ENCODE measurements at regions not wholly inside any gene's neighbourhood (a gene's known extent, or its start where the extent isn't known, plus 50 kb on each side); places are given as distances from the start of the nearest gene placed in this dataset.

DNA sequence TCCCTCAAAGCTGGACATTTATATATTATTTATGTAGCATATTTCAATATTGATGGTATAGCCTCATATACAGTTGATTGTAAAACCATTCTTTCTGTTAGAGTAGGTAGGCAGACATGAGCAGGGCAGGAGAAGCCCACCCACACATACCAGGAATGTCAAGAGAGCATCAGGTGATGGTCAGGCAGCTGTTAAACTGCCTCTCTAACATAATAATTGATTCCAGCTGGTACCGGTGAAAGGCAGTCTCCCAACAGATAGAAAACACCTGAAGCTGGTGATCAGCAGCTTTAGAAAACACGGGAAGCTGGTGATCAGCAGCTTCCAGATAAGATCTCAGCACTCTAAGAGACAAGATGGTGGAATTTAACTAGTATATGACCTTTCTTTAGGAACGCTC lies 132.9 kb downstream of the SLITRK6 start:
- TF ChIP-seq, protein P1, sequence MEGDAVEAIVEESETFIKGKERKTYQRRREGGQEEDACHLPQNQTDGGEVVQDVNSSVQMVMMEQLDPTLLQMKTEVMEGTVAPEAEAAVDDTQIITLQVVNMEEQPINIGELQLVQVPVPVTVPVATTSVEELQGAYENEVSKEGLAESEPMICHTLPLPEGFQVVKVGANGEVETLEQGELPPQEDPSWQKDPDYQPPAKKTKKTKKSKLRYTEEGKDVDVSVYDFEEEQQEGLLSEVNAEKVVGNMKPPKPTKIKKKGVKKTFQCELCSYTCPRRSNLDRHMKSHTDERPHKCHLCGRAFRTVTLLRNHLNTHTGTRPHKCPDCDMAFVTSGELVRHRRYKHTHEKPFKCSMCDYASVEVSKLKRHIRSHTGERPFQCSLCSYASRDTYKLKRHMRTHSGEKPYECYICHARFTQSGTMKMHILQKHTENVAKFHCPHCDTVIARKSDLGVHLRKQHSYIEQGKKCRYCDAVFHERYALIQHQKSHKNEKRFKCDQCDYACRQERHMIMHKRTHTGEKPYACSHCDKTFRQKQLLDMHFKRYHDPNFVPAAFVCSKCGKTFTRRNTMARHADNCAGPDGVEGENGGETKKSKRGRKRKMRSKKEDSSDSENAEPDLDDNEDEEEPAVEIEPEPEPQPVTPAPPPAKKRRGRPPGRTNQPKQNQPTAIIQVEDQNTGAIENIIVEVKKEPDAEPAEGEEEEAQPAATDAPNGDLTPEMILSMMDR (IDR thresholded peaks at IDR 0.05) = no peak

DNA sequence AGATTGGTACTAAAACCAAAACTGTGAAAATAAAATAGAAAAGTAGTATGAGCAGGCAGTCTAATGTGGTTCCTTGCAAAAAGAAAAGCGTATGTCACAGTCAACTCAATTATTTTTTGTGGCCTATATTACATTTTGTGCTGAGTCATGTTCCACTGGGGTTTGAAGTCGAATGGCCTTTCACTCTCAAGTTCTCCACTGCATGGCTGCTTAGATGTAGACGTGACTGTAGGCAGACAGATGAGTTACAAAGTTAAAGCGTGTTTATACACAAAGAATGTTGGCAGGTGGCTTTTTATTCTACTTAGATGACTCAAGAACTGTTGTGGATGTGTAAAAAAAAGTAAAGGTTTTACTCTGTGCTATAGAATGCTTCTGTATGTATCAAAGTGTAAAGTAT lies 133.9 kb downstream of the SLITRK6 start:
- TF ChIP-seq, protein P1 (IDR thresholded peaks at IDR 0.05) = no peak

DNA sequence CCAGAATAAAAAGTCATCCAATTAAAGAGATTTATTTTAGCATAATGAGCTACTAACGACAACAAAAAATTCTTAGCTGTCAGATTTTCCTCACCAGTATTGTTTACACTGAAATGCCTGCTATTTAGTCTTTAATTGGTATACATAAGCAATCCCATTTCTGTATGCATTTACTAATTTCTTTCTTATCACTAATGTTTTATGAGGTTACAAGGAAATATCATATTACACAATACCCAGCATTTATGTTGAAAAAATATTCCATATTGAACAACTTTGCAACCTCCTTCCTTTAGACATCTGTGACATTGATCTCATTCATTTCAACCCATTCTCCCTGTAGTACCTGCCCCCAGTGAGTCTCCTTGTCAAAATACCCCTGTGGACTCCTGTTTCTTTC lies 135.4 kb downstream of the SLITRK6 start:
- TF ChIP-seq, protein P1 (IDR thresholded peaks at IDR 0.05) = no peak

DNA sequence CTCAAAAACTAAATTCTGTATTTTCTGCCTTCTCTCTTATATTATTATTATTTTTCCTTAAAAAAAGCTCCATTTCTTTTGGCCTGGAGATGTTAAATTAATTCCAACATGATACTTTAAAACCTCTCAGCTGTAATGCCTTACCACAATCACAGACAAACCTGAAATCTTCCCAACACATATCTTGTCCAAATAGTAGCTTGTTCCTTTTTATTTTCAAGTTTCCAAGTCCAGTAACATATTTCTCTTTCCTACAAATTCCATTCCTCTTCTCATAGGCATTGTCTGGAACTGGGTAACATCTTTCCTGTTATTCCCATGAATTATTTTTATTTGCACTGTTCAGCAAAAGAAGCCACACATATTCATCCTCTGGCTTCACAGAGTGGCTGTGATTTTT lies 137.0 kb downstream of the SLITRK6 start:
- TF ChIP-seq, protein P1 (IDR thresholded peaks at IDR 0.05) = no peak

DNA sequence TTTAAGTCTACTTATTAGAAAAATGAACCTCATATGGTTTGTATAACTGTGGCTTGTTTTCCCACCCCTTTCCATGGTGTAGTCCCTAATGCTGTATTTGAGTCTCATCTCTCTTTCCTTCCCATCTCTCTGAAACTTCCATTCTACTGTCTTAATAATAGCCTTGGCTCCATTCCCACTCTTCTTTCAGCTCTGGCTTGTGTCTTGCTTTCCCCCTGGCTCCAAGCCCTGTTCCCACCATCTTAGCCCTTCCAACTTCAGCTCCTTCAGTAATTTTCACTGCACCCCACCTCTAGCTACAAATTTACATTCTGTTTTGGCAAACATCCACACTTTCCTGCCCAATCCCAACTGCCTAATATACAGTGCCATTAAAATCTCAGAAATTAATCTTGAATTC lies 137.5 kb downstream of the SLITRK6 start:
- TF ChIP-seq, protein P1 (IDR thresholded peaks at IDR 0.05) = no peak

DNA sequence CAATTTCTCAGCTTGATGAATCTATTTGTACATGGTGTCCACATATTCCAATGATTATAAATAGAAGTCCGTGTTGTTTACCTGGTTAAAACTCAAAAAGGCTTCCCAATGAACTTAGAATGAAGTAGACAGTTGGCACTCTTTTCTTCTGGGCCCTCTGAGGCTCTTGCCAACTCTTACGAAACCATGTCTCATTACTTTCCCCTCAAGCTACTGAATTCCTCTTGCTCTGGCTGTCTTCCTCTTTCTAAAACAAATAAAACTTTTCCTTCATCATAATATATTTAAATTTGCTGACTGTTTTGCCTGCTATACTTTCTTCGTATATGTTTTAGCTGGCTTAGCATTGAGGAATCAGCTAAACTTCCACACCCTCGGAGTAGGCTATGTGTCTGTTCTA lies 139.7 kb downstream of the SLITRK6 start:
- TF ChIP-seq, protein P1 (IDR thresholded peaks at IDR 0.05) = no peak

DNA sequence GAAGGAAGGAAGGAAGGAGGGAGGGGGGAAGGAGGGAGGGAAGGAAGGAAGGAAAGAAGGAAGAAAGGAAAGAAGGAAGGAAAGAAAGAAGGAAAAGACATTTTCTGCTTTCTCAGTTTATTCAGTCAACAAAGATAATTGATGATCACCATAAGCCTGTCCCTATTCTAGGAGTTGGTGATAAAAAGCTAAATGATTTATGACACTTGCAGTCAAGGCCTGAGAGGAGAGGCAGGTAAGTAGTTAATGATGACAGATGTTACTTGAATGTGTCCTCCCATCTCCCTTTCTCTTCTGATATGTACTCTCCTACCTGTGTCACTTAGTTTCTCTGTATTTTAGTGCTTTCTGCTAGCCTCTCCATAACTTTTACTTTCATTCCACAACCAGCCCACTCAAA lies 141.3 kb downstream of the SLITRK6 start:
- TF ChIP-seq, protein P1 (IDR thresholded peaks at IDR 0.05) = no peak

DNA sequence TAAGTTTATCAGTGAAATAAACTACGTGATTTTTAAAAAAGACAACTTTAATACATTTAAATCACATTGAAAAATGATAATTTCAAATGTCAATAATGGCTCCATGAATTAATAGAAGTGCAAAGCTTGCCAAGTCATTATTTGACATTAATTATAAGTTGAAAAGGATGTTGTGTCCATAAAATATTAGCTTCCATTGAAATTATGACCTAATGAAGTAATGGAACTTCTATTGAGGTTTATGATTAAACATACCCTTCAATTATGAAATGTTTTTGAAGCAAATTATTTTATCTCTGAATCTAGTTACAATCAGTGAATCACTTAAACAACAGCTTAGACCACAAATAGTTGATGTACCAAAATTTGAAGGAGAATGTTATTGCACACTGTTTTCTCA lies 144.2 kb downstream of the SLITRK6 start:
- TF ChIP-seq, protein P1 (IDR thresholded peaks at IDR 0.05) = no peak

All from LNCAP (cell line).